ENCODE measurements at regions not wholly inside any gene's neighbourhood (a gene's known extent, or its start where the extent isn't known, plus 50 kb on each side); places are given as distances from the start of the nearest gene placed in this dataset.

GRCh38 chr12:39124768-39125167 is 219.4 kb upstream of the CPNE8 start:
- Histone ChIP-seq H3K27ac (ENCODE audit: insufficient read depth in 1 of 2, low read depth in 1 of 2, low read length in 2 of 2, poor library complexity in 1 of 2, severe bottlenecking in 2 of 2) (no peak overlapping the region), H3K36me3 (ENCODE audit: control insufficient read depth in 4 of 4, insufficient read depth in 4 of 4, low read length in 3 of 4) (no peaks in the 10 kb centered on the region), H3K27me3 (replicated peaks in 2 of 5; ENCODE audit: control insufficient read depth in 4 of 5, insufficient read depth in 5 of 5, low read length in 4 of 5) (no peaks in the 10 kb centered on the region), H3K9me3 (ENCODE audit: control extremely low read depth in 1 of 5, control insufficient read depth in 4 of 5, insufficient read depth in 2 of 5, low read depth in 1 of 5, low read length in 4 of 5) (no peaks in the 10 kb centered on the region), H3K4me1 (ENCODE audit: control extremely low read depth in 1 of 4, control insufficient read depth in 4 of 4, insufficient read depth in 4 of 4, low read length in 3 of 4) (no peaks in the 10 kb centered on the region), H3K4me3 (ENCODE audit: control insufficient read depth in 1 of 7, extremely low read depth in 1 of 7, insufficient read depth in 4 of 7, low read depth in 2 of 7, low read length in 6 of 7) (no peak overlapping the region)
- CTCF ChIA-PET: interaction anchor here (1.5 kb wide), 1 partner anchor 10 kb away, joined by 4 read pairs; no protein-coding TSS in a partner anchor
- no peak for DNase-seq
- 100% methylated on average over 1 of the region's 6 CpGs for WGBS (ENCODE audit: insufficient coverage)
- POLR2A ChIA-PET: no interaction called here

GRCh38 chr12:39123580-39124253 is 218.3 kb upstream of the CPNE8 start:
- ChIA-PET CTCF (no interaction called here), POLR2A (no interaction called here)

GRCh38 chr12:39122562-39123204 is 217.3 kb upstream of the CPNE8 start:
- 96% methylated on average over 5 of the region's 6 CpGs for WGBS (ENCODE audit: insufficient coverage)
- Histone ChIP-seq H3K4me1 (ENCODE audit: control extremely low read depth in 1 of 4, control insufficient read depth in 4 of 4, insufficient read depth in 4 of 4, low read length in 3 of 4) (no peaks in the 10 kb centered on the region), H3K36me3 (ENCODE audit: control insufficient read depth in 4 of 4, insufficient read depth in 4 of 4, low read length in 3 of 4) (no peaks in the 10 kb centered on the region), H3K9me3 (ENCODE audit: control extremely low read depth in 1 of 5, control insufficient read depth in 4 of 5, insufficient read depth in 2 of 5, low read depth in 1 of 5, low read length in 4 of 5) (no peaks in the 10 kb centered on the region), H3K27ac (ENCODE audit: insufficient read depth in 1 of 2, low read depth in 1 of 2, low read length in 2 of 2, poor library complexity in 1 of 2, severe bottlenecking in 2 of 2) (no peak overlapping the region), H3K27me3 (replicated peaks in 2 of 5; ENCODE audit: control insufficient read depth in 4 of 5, insufficient read depth in 5 of 5, low read length in 4 of 5) (no peaks in the 10 kb centered on the region), H3K4me3 (ENCODE audit: control insufficient read depth in 1 of 7, extremely low read depth in 1 of 7, insufficient read depth in 4 of 7, low read depth in 2 of 7, low read length in 6 of 7) (no peak overlapping the region)
- ChIA-PET CTCF (interaction anchor here (0.7 kb wide), 1 partner anchor 508 kb away, joined by 3 read pairs; no protein-coding TSS in a partner anchor), POLR2A (no interaction called here)
- no peak for DNase-seq

More at GRCh38 chr12:39123580-39124253, 218.3 kb upstream of the CPNE8 start:
- H3K27me3 ChIP-seq (replicated peaks in 2 of 5; ENCODE audit: control insufficient read depth in 4 of 5, insufficient read depth in 5 of 5, low read length in 4 of 5): no peaks in the 10 kb centered on the region
- no peak overlapping the region for H3K4me3 ChIP-seq (ENCODE audit: control insufficient read depth in 1 of 7, extremely low read depth in 1 of 7, insufficient read depth in 4 of 7, low read depth in 2 of 7, low read length in 6 of 7)
- H3K27ac ChIP-seq (ENCODE audit: insufficient read depth in 1 of 2, low read depth in 1 of 2, low read length in 2 of 2, poor library complexity in 1 of 2, severe bottlenecking in 2 of 2): no peak overlapping the region
- no peak for DNase-seq
- no peaks in the 10 kb centered on the region for H3K4me1 ChIP-seq (ENCODE audit: control extremely low read depth in 1 of 4, control insufficient read depth in 4 of 4, insufficient read depth in 4 of 4, low read length in 3 of 4)
- no peaks in the 10 kb centered on the region for H3K9me3 ChIP-seq (ENCODE audit: control extremely low read depth in 1 of 5, control insufficient read depth in 4 of 5, insufficient read depth in 2 of 5, low read depth in 1 of 5, low read length in 4 of 5)
- WGBS (ENCODE audit: insufficient coverage): no CpG with 5 or more reads among the region's 2 CpGs
- H3K36me3 ChIP-seq (ENCODE audit: control insufficient read depth in 4 of 4, insufficient read depth in 4 of 4, low read length in 3 of 4): no peaks in the 10 kb centered on the region

GRCh38 chr12:39116861-39117260 is 211.5 kb upstream of the CPNE8 start:
- POLR2A ChIA-PET: no interaction called here
- Histone ChIP-seq H3K4me1 (ENCODE audit: control extremely low read depth in 1 of 4, control insufficient read depth in 4 of 4, insufficient read depth in 4 of 4, low read length in 3 of 4) (no peaks in the 10 kb centered on the region), H3K36me3 (ENCODE audit: control insufficient read depth in 4 of 4, insufficient read depth in 4 of 4, low read length in 3 of 4) (no peaks in the 10 kb centered on the region), H3K4me3 (ENCODE audit: control insufficient read depth in 1 of 7, extremely low read depth in 1 of 7, insufficient read depth in 4 of 7, low read depth in 2 of 7, low read length in 6 of 7) (no peak overlapping the region), H3K27me3 (replicated peaks in 2 of 5; ENCODE audit: control insufficient read depth in 4 of 5, insufficient read depth in 5 of 5, low read length in 4 of 5) (no peaks in the 10 kb centered on the region), H3K27ac (ENCODE audit: insufficient read depth in 1 of 2, low read depth in 1 of 2, low read length in 2 of 2, poor library complexity in 1 of 2, severe bottlenecking in 2 of 2) (no peak overlapping the region), H3K9me3 (ENCODE audit: control extremely low read depth in 1 of 5, control insufficient read depth in 4 of 5, insufficient read depth in 2 of 5, low read depth in 1 of 5, low read length in 4 of 5) (no peaks in the 10 kb centered on the region)
- CTCF ChIA-PET: no interaction called here
- no peak for DNase-seq
- 100% methylated on average over 2 of the region's 2 CpGs for WGBS (ENCODE audit: insufficient coverage)

- ChIA-PET POLR2A (no interaction called here), CTCF (no interaction called here)
- Histone ChIP-seq H3K27me3 (replicated peaks in 2 of 5; ENCODE audit: control insufficient read depth in 4 of 5, insufficient read depth in 5 of 5, low read length in 4 of 5) (no peaks in the 10 kb centered on the region), H3K4me1 (ENCODE audit: control extremely low read depth in 1 of 4, control insufficient read depth in 4 of 4, insufficient read depth in 4 of 4, low read length in 3 of 4) (no peaks in the 10 kb centered on the region), H3K27ac (ENCODE audit: insufficient read depth in 1 of 2, low read depth in 1 of 2, low read length in 2 of 2, poor library complexity in 1 of 2, severe bottlenecking in 2 of 2) (no peak overlapping the region), H3K36me3 (ENCODE audit: control insufficient read depth in 4 of 4, insufficient read depth in 4 of 4, low read length in 3 of 4) (no peaks in the 10 kb centered on the region), H3K9me3 (ENCODE audit: control extremely low read depth in 1 of 5, control insufficient read depth in 4 of 5, insufficient read depth in 2 of 5, low read depth in 1 of 5, low read length in 4 of 5) (no peaks in the 10 kb centered on the region), H3K4me3 (ENCODE audit: control insufficient read depth in 1 of 7, extremely low read depth in 1 of 7, insufficient read depth in 4 of 7, low read depth in 2 of 7, low read length in 6 of 7) (no peak overlapping the region)
- no peak for DNase-seq
- no CpG with 5 or more reads among the region's 5 CpGs for WGBS (ENCODE audit: insufficient coverage)
These were observed 206.7 kb upstream of the CPNE8 start for GRCh38 chr12:39112064-39112463.

GRCh38 chr12:39105111-39105510 is 199.7 kb upstream of the CPNE8 start:
- H3K27me3 ChIP-seq (replicated peaks in 2 of 5; ENCODE audit: control insufficient read depth in 4 of 5, insufficient read depth in 5 of 5, low read length in 4 of 5): no peaks in the 10 kb centered on the region
- no peak overlapping the region for H3K27ac ChIP-seq (ENCODE audit: insufficient read depth in 1 of 2, low read depth in 1 of 2, low read length in 2 of 2, poor library complexity in 1 of 2, severe bottlenecking in 2 of 2)
- H3K36me3 ChIP-seq (ENCODE audit: control insufficient read depth in 4 of 4, insufficient read depth in 4 of 4, low read length in 3 of 4): no peaks in the 10 kb centered on the region
- no peaks in the 10 kb centered on the region for H3K4me1 ChIP-seq (ENCODE audit: control extremely low read depth in 1 of 4, control insufficient read depth in 4 of 4, insufficient read depth in 4 of 4, low read length in 3 of 4)
- DNase-seq: peak in 1 of 3 donors; percentile 6
- no peak overlapping the region for H3K4me3 ChIP-seq (ENCODE audit: control insufficient read depth in 1 of 7, extremely low read depth in 1 of 7, insufficient read depth in 4 of 7, low read depth in 2 of 7, low read length in 6 of 7)
- ChIA-PET POLR2A (no interaction called here), CTCF (interaction anchor here (0.8 to 2.3 kb wide), 4 partner anchors 10 to 774 kb away, joined by 3 to 7 read pairs (median 4); no protein-coding TSS in a partner anchor)
- H3K9me3 ChIP-seq (ENCODE audit: control extremely low read depth in 1 of 5, control insufficient read depth in 4 of 5, insufficient read depth in 2 of 5, low read depth in 1 of 5, low read length in 4 of 5): no peaks in the 10 kb centered on the region

GRCh38 chr12:39103552-39104165 is 198.3 kb upstream of the CPNE8 start:
- WGBS (ENCODE audit: insufficient coverage): 50% methylated on average over 2 of the region's 8 CpGs
- ChIA-PET POLR2A (interaction anchor here (0.6 kb wide), 1 partner anchor 113 kb away, joined by 3 read pairs; no protein-coding TSS in a partner anchor), CTCF (interaction anchor here (0.7 to 4.5 kb wide), 9 partner anchors 21 to 966 kb away, joined by 3 to 37 read pairs (median 4); no protein-coding TSS in a partner anchor)
- Histone ChIP-seq H3K36me3 (ENCODE audit: control insufficient read depth in 4 of 4, insufficient read depth in 4 of 4, low read length in 3 of 4) (no peaks in the 10 kb centered on the region), H3K9me3 (ENCODE audit: control extremely low read depth in 1 of 5, control insufficient read depth in 4 of 5, insufficient read depth in 2 of 5, low read depth in 1 of 5, low read length in 4 of 5) (no peaks in the 10 kb centered on the region), H3K27ac (ENCODE audit: insufficient read depth in 1 of 2, low read depth in 1 of 2, low read length in 2 of 2, poor library complexity in 1 of 2, severe bottlenecking in 2 of 2) (no peak overlapping the region), H3K4me1 (ENCODE audit: control extremely low read depth in 1 of 4, control insufficient read depth in 4 of 4, insufficient read depth in 4 of 4, low read length in 3 of 4) (no peaks in the 10 kb centered on the region), H3K27me3 (replicated peaks in 2 of 5; ENCODE audit: control insufficient read depth in 4 of 5, insufficient read depth in 5 of 5, low read length in 4 of 5) (no peaks in the 10 kb centered on the region), H3K4me3 (ENCODE audit: control insufficient read depth in 1 of 7, extremely low read depth in 1 of 7, insufficient read depth in 4 of 7, low read depth in 2 of 7, low read length in 6 of 7) (no peak overlapping the region)
- peak; percentile 50 to 76 (median 74) for DNase-seq
